Suprapubic skin (tissue), 4 donors: ENCODE measurements at regions not wholly inside any gene's neighbourhood (a gene's known extent, or its start where the extent isn't known, plus 50 kb on each side); places are given as distances from the start of the nearest gene placed in this dataset.

Experiments used
- EP300 ChIP-seq: sonication (generic); formaldehyde crosslinking; IDR thresholded peaks from one replicate; pipeline ENCODE4 v1.6.1; 2017; ENCODE audit warnings: antibody characterized with exemption
- POLR2A ChIP-seq, 2 donors: fragments of 450-650 bp; IDR thresholded peaks; one replicate each; pipeline ENCODE4 v1.6.1; 2017; ENCODE audit warnings: antibody characterized with exemption in 2 of 2, mild to moderate bottlenecking in 2 of 2, moderate library complexity in 2 of 2
- POLR2AphosphoS5 ChIP-seq, 3 donors: sonication (generic); formaldehyde crosslinking; IDR thresholded peaks; one replicate each; pipeline ENCODE4 v1.6.1; 2017; ENCODE audit warnings: antibody characterized with exemption in 3 of 3
- TF ChIP-seq, protein P1 (sequence below), 2 donors: fragments of 200-600 bp in 1 of 2; fragments of 450-650 bp in 1 of 2; sonication (generic) in 1 of 2; IDR thresholded peaks; one replicate each; pipeline ENCODE4 v1.5.1; 2016 to 2019; ENCODE audit warnings: antibody characterized with exemption in 2 of 2, mild to moderate bottlenecking in 1 of 2, moderate library complexity in 1 of 2

DNA sequence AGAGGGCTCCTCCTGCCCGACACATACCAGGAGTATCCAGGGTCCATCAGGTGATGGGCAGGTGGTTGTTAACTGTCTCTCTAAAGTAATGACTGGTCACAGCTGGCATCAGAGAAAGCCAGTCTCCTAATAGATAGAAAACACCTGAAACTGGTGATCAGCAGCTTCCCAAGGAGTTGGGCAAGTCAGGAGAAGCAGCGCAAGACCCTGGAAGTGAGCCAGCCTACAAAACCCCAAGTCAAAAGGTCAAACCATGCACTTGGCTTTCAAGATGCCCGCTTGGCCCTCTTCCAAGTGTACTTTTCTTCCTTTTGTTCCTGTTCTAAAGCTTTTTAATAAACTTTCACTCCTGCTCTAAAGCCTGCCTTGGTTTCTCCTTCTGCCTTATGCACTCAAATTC, 815.2 kb downstream of the DCDC2C start:
- TF ChIP-seq, protein P1, sequence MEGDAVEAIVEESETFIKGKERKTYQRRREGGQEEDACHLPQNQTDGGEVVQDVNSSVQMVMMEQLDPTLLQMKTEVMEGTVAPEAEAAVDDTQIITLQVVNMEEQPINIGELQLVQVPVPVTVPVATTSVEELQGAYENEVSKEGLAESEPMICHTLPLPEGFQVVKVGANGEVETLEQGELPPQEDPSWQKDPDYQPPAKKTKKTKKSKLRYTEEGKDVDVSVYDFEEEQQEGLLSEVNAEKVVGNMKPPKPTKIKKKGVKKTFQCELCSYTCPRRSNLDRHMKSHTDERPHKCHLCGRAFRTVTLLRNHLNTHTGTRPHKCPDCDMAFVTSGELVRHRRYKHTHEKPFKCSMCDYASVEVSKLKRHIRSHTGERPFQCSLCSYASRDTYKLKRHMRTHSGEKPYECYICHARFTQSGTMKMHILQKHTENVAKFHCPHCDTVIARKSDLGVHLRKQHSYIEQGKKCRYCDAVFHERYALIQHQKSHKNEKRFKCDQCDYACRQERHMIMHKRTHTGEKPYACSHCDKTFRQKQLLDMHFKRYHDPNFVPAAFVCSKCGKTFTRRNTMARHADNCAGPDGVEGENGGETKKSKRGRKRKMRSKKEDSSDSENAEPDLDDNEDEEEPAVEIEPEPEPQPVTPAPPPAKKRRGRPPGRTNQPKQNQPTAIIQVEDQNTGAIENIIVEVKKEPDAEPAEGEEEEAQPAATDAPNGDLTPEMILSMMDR (IDR thresholded peaks at IDR 0.05) = no peak
- no peak for TF ChIP-seq POLR2A (IDR thresholded peaks at IDR 0.05)
- no peak for TF ChIP-seq POLR2AphosphoS5 (IDR thresholded peaks at IDR 0.05)
- no peak for TF ChIP-seq EP300
